Keratinocyte (primary cell): ENCODE measurements at regions not wholly inside any gene's neighbourhood (a gene's known extent, or its start where the extent isn't known, plus 50 kb on each side); places are given as distances from the start of the nearest gene placed in this dataset.

Source experiments
- CTCF ChIP-seq, 3 experiments: IDR thresholded peaks in 1 of 3; conservative IDR thresholded peaks in 1 of 3; optimal IDR thresholded peaks in 1 of 3; 2 replicates in 2 of 3; 3 replicates in 1 of 3; pipeline versions ENCODE3 to v1.5.1; 2011; ENCODE audit warnings: low read length in 3 of 3, mild to moderate bottlenecking in 3 of 3, moderate library complexity in 2 of 3, control low read depth in 1 of 3, inconsistent platforms in 1 of 3; ENCODE audit not compliant: insufficient read depth in 2 of 3; ENCODE audit errors: extremely low read depth in 1 of 3
- EZH2 ChIP-seq: IDR thresholded peaks from one replicate; pipeline ENCODE4 v1.6.1; 2012; ENCODE audit warnings: inconsistent platforms, mild to moderate bottlenecking, low read length, moderate library complexity

DNA sequence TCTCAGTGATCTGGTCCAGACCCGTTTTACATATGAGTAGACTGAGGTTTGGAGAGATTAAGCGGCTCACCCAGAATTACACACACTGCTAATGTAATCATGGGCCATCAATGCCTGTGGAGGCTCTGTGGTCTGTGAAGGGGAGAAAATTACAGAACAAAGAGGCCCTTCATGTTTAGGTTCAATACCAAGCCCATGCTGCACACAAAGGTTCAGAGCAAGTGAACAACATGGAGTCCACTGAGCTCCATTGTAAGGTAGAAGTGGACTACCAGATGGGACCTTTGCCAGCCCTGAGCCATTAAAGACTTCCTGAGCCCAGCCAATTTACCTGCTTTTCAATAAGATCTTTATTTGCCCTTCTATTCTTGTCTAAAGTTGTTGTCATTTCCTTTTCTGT, 109.8 kb downstream of the LUZP4 start:
- no peak for TF ChIP-seq CTCF (optimal IDR thresholded peaks at IDR 0.05 in 1 of 3, IDR thresholded peaks at IDR 0.05 in 1 of 3, conservative IDR thresholded peaks at IDR 0.05 in 1 of 3; ENCODE audit: extremely low read depth in 1 of 3, insufficient read depth in 2 of 3, low read length in 3 of 3)
- TF ChIP-seq EZH2: no peak
